ENCODE measurements at regions not wholly inside any gene's neighbourhood (a gene's known extent, or its start where the extent isn't known, plus 50 kb on each side); places are given as distances from the start of the nearest gene placed in this dataset.

DNA sequence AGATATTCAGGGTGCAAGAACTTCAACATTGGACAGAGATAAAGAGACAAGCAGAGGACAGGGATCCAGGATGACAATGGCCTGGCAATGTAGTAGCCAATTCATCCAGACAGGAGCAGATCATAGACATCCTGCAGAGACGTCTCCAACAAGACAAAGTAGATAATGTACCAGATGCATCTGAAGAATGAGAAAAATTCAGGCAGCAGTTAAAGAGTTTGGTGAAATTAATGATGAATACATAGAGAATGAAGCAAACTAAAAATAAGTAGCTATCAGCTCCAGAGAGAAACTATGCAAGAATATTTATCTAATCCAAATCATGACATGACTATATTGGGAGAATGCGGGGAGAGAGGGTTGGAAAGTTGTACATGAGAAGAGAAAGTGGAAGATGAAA, 278.4 kb upstream of the DACH1 start (continued):
- TF ChIP-seq, protein P1, sequence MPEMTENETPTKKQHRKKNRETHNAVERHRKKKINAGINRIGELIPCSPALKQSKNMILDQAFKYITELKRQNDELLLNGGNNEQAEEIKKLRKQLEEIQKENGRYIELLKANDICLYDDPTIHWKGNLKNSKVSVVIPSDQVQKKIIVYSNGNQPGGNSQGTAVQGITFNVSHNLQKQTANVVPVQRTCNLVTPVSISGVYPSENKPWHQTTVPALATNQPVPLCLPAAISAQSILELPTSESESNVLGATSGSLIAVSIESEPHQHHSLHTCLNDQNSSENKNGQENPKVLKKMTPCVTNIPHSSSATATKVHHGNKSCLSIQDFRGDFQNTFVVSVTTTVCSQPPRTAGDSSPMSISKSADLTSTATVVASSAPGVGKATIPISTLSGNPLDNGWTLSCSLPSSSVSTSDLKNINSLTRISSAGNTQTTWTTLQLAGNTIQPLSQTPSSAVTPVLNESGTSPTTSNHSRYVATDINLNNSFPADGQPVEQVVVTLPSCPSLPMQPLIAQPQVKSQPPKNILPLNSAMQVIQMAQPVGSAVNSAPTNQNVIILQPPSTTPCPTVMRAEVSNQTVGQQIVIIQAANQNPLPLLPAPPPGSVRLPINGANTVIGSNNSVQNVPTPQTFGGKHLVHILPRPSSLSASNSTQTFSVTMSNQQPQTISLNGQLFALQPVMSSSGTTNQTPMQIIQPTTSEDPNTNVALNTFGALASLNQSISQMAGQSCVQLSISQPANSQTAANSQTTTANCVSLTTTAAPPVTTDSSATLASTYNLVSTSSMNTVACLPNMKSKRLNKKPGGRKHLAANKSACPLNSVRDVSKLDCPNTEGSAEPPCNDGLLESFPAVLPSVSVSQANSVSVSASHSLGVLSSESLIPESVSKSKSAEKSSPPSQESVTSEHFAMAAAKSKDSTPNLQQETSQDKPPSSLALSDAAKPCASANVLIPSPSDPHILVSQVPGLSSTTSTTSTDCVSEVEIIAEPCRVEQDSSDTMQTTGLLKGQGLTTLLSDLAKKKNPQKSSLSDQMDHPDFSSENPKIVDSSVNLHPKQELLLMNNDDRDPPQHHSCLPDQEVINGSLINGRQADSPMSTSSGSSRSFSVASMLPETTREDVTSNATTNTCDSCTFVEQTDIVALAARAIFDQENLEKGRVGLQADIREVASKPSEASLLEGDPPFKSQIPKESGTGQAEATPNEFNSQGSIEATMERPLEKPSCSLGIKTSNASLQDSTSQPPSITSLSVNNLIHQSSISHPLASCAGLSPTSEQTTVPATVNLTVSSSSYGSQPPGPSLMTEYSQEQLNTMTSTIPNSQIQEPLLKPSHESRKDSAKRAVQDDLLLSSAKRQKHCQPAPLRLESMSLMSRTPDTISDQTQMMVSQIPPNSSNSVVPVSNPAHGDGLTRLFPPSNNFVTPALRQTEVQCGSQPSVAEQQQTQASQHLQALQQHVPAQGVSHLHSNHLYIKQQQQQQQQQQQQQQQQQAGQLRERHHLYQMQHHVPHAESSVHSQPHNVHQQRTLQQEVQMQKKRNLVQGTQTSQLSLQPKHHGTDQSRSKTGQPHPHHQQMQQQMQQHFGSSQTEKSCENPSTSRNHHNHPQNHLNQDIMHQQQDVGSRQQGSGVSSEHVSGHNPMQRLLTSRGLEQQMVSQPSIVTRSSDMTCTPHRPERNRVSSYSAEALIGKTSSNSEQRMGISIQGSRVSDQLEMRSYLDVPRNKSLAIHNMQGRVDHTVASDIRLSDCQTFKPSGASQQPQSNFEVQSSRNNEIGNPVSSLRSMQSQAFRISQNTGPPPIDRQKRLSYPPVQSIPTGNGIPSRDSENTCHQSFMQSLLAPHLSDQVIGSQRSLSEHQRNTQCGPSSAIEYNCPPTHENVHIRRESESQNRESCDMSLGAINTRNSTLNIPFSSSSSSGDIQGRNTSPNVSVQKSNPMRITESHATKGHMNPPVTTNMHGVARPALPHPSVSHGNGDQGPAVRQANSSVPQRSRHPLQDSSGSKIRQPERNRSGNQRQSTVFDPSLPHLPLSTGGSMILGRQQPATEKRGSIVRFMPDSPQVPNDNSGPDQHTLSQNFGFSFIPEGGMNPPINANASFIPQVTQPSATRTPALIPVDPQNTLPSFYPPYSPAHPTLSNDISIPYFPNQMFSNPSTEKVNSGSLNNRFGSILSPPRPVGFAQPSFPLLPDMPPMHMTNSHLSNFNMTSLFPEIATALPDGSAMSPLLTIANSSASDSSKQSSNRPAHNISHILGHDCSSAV (CRISPR knock-in tag; IDR thresholded peaks at IDR 0.05; ENCODE audit: borderline replicate concordance) = no peak
- TF ChIP-seq HOXA5 (CRISPR knock-in tag; IDR thresholded peaks at IDR 0.05) = no peak
- TF ChIP-seq MLLT10 (CRISPR knock-in tag; IDR thresholded peaks at IDR 0.05) = no peak
- TF ChIP-seq, protein P2, sequence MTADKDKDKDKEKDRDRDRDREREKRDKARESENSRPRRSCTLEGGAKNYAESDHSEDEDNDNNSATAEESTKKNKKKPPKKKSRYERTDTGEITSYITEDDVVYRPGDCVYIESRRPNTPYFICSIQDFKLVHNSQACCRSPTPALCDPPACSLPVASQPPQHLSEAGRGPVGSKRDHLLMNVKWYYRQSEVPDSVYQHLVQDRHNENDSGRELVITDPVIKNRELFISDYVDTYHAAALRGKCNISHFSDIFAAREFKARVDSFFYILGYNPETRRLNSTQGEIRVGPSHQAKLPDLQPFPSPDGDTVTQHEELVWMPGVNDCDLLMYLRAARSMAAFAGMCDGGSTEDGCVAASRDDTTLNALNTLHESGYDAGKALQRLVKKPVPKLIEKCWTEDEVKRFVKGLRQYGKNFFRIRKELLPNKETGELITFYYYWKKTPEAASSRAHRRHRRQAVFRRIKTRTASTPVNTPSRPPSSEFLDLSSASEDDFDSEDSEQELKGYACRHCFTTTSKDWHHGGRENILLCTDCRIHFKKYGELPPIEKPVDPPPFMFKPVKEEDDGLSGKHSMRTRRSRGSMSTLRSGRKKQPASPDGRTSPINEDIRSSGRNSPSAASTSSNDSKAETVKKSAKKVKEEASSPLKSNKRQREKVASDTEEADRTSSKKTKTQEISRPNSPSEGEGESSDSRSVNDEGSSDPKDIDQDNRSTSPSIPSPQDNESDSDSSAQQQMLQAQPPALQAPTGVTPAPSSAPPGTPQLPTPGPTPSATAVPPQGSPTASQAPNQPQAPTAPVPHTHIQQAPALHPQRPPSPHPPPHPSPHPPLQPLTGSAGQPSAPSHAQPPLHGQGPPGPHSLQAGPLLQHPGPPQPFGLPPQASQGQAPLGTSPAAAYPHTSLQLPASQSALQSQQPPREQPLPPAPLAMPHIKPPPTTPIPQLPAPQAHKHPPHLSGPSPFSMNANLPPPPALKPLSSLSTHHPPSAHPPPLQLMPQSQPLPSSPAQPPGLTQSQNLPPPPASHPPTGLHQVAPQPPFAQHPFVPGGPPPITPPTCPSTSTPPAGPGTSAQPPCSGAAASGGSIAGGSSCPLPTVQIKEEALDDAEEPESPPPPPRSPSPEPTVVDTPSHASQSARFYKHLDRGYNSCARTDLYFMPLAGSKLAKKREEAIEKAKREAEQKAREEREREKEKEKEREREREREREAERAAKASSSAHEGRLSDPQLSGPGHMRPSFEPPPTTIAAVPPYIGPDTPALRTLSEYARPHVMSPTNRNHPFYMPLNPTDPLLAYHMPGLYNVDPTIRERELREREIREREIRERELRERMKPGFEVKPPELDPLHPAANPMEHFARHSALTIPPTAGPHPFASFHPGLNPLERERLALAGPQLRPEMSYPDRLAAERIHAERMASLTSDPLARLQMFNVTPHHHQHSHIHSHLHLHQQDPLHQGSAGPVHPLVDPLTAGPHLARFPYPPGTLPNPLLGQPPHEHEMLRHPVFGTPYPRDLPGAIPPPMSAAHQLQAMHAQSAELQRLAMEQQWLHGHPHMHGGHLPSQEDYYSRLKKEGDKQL (CRISPR knock-in tag; IDR thresholded peaks at IDR 0.05; ENCODE audit: low read depth) = no peak
